ENCODE measurements at regions not wholly inside any gene's neighbourhood (a gene's known extent, or its start where the extent isn't known, plus 50 kb on each side); places are given as distances from the start of the nearest gene placed in this dataset.

- intact Hi-C loops (cut with micrococcal nuclease) (no loop called here), in situ Hi-C loops (cut with MboI) (no loop called here)
- ATAC-seq (no peak), FAIRE-seq (no peak), DNase-seq (ENCODE audit: extremely low read depth in 1 of 4, low spot score in 3 of 4) (no peak)
- no peaks in the 10 kb centered on the region for H4K20me1 ChIP-seq (replicated peaks; ENCODE audit: control insufficient read depth, insufficient read depth, low read length)
- POLR2A ChIA-PET, result no interaction called here
- no peak overlapping the region for H3K4me2 ChIP-seq (ENCODE audit: insufficient read depth, low read length)
- no peak overlapping the region for H3K4me3 ChIP-seq
- 45% methylated on average over 5 of the region's 5 CpGs for WGBS (ENCODE audit: insufficient coverage, low coverage, missing lambda C conversion rate)
- CTCF ChIA-PET (ENCODE audit: low intra/inter-chr PET ratio), result no interaction called here
- no peak for TF ChIP-seq ARID2 (IDR thresholded peaks at IDR 0.05)
- no peak for TF ChIP-seq MBD2 (IDR thresholded peaks at IDR 0.05; ENCODE audit: borderline replicate concordance, low read depth)
- TF ChIP-seq NUFIP1 (IDR thresholded peaks at IDR 0.05; ENCODE audit: partially characterized antibody), result no peak
- no peak for TF ChIP-seq PRMT5 (CRISPR knock-in tag; IDR thresholded peaks at IDR 0.05)
- no peak for TF ChIP-seq MAZ (CRISPR knock-in tag; conservative IDR thresholded peaks at IDR 0.05 in 1 of 2, IDR thresholded peaks at IDR 0.05 in 1 of 2)
- peaks cover 7% of the 10 kb centered on the region; the same call in 1 of the 3 replicates for H3K79me2 ChIP-seq (ENCODE audit: control insufficient read depth, insufficient read depth, low read length)
- no TSS peak for BruUV-seq (replicated peaks)
- H3K36me3 ChIP-seq (ENCODE audit: control insufficient read depth, insufficient read depth, low read length), result 0 out of 3 replicates have a peak, but pooled peaks cover 3% of the 10 kb centered on the region
- no peaks in the 10 kb centered on the region for H3K9me1 ChIP-seq (ENCODE audit: control insufficient read depth, insufficient read depth, low read length)
- H3K9me3 ChIP-seq (replicated peaks; ENCODE audit: control insufficient read depth, insufficient read depth, low read depth, low read length), result no peaks in the 10 kb centered on the region
- no peak overlapping the region for H3K27ac ChIP-seq (ENCODE audit: extremely low read depth, low read depth, low read length)
- no peak overlapping the region for H3K9ac ChIP-seq (ENCODE audit: insufficient read depth in 1 of 2, low read depth in 2 of 2, low read length in 2 of 2)
- peaks cover 0 to 5% of the 10 kb centered on the region in 2 experiments; a peak in 2 of 5 replicates for H3K4me1 ChIP-seq (replicated peaks in 1 of 2; ENCODE audit: control insufficient read depth in 2 of 2, insufficient read depth in 2 of 2, low read length in 2 of 2)
- no peak overlapping the region for H2AFZ ChIP-seq (ENCODE audit: low read depth, low read length)
- H3K27me3 ChIP-seq (ENCODE audit: control insufficient read depth in 2 of 2, insufficient read depth in 2 of 2, low read length in 2 of 2), result no peaks in the 10 kb centered on the region
Measured at GRCh38 chr6:142015011-142015410, 117.7 kb upstream of the GJE1 start.

DNA sequence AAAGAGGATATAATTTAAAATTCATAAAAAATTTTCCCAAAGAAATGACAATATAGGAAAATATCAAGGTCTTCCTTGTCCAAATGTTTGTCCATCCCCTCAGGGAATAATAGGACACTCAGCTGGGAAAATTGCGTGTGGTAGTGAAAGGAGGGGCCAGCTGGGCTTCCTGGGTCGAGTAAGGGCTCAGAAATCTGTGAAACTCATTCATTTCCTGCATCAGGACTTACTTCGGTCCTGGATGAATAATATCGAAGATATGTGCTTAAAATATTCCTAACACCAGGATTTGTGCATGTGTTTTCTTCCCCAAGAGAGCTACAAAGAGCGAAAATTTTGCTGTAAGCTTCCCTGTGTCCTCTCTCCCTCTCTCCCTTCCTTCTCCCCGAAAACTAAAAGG, 118.2 kb upstream of the GJE1 start:
- Histone ChIP-seq H3K27me3 (ENCODE audit: control insufficient read depth in 2 of 2, insufficient read depth in 2 of 2, low read length in 2 of 2) (no peaks in the 10 kb centered on the region), H3K4me3 (no peak overlapping the region), H3K9ac (ENCODE audit: insufficient read depth in 1 of 2, low read depth in 2 of 2, low read length in 2 of 2) (no peak overlapping the region), H3K4me1 (replicated peaks in 1 of 2; ENCODE audit: control insufficient read depth in 2 of 2, insufficient read depth in 2 of 2, low read length in 2 of 2) (peaks cover 0 to 10% of the 10 kb centered on the region in 2 experiments; a peak in 2 of 5 replicates), H3K27ac (ENCODE audit: extremely low read depth, low read depth, low read length) (no peak overlapping the region), H3K36me3 (ENCODE audit: control insufficient read depth, insufficient read depth, low read length) (0 out of 3 replicates have a peak, but pooled peaks cover 3% of the 10 kb centered on the region), H3K9me3 (replicated peaks; ENCODE audit: control insufficient read depth, insufficient read depth, low read depth, low read length) (no peaks in the 10 kb centered on the region), H4K20me1 (replicated peaks; ENCODE audit: control insufficient read depth, insufficient read depth, low read length) (no peaks in the 10 kb centered on the region), H3K4me2 (ENCODE audit: insufficient read depth, low read length) (no peak overlapping the region), H3K79me2 (ENCODE audit: control insufficient read depth, insufficient read depth, low read length) (peaks cover 7% of the 10 kb centered on the region; the same call in 1 of the 3 replicates), H3K9me1 (ENCODE audit: control insufficient read depth, insufficient read depth, low read length) (no peaks in the 10 kb centered on the region), H2AFZ (ENCODE audit: low read depth, low read length) (no peak overlapping the region)
- 36% methylated on average over 6 of the region's 6 CpGs for WGBS (ENCODE audit: insufficient coverage, low coverage, missing lambda C conversion rate)
- DNase-seq (ENCODE audit: extremely low read depth in 1 of 4, low spot score in 3 of 4), result no peak
- intact Hi-C loops (cut with micrococcal nuclease) (no loop called here), in situ Hi-C loops (cut with MboI) (no loop called here)
- POLR2A ChIA-PET, result no interaction called here
- CTCF ChIA-PET (ENCODE audit: low intra/inter-chr PET ratio), result no interaction called here
- no TSS peak for BruUV-seq (replicated peaks)
- FAIRE-seq, result no peak
- no peak for ATAC-seq
- no peak for TF ChIP-seq CREB3 (tag; conservative IDR thresholded peaks at IDR 0.05; ENCODE audit: low read depth)
- no peak for TF ChIP-seq EP400 (IDR thresholded peaks at IDR 0.05)
- TF ChIP-seq SMARCB1 (IDR thresholded peaks at IDR 0.05; ENCODE audit: insufficient read length, low read depth), result no peak
- TF ChIP-seq, protein P1, sequence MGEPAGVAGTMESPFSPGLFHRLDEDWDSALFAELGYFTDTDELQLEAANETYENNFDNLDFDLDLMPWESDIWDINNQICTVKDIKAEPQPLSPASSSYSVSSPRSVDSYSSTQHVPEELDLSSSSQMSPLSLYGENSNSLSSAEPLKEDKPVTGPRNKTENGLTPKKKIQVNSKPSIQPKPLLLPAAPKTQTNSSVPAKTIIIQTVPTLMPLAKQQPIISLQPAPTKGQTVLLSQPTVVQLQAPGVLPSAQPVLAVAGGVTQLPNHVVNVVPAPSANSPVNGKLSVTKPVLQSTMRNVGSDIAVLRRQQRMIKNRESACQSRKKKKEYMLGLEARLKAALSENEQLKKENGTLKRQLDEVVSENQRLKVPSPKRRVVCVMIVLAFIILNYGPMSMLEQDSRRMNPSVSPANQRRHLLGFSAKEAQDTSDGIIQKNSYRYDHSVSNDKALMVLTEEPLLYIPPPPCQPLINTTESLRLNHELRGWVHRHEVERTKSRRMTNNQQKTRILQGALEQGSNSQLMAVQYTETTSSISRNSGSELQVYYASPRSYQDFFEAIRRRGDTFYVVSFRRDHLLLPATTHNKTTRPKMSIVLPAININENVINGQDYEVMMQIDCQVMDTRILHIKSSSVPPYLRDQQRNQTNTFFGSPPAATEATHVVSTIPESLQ (CRISPR knock-in tag; IDR thresholded peaks at IDR 0.05), result no peak
- TF ChIP-seq GTF3C2 (IDR thresholded peaks at IDR 0.05; ENCODE audit: borderline replicate concordance, extremely low read depth, insufficient read length), result no peak
- TF ChIP-seq RAD51 (IDR thresholded peaks at IDR 0.05; ENCODE audit: borderline replicate concordance, low read depth), result no peak

All from K562 (cell line).